ENCODE measurements at regions not wholly inside any gene's neighbourhood (a gene's known extent, or its start where the extent isn't known, plus 50 kb on each side); places are given as distances from the start of the nearest gene placed in this dataset.

DNA sequence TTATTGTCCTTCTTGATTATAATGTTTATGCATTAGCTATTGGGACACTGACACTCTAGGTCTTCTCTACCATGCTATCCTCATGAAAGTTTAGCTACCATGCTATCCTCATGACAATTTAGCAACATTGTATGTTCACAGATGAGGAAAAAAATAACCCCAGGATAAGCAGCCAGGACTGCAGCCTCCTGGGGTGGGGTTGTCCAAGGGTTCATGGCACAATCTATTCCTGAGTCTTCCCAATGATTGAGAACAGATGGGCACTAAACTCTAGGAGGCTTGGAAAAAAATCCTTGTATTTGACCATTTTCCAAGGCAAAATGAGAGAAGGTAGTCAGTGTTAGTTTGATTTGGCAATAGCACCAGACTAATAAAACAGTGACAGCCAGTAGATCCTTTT lies 619.8 kb upstream of the LCORL start:
- Histone ChIP-seq H3K4me1 (replicated peaks in 1 of 2) (no peaks in the 10 kb centered on the region), H3K27ac (no peak overlapping the region), H3K4me3 (no peak overlapping the region), H3K9me3 (replicated peaks in 1 of 3) (no peaks in the 10 kb centered on the region), H3K36me3 (replicated peaks in 1 of 2) (no peaks in the 10 kb centered on the region), H3K27me3 (no peaks in the 10 kb centered on the region)
- no peak for DNase-seq
- intact Hi-C loops (cut with DNase I): no loop called here
- TF ChIP-seq POLR2A (IDR thresholded peaks at IDR 0.05) (no peak), CTCF (IDR thresholded peaks at IDR 0.05) (no peak)

GRCh38 chr4:18638031-18638430 lies 616.5 kb upstream of the LCORL start:
- WGBS, 4 donors: 52 to 63% (median 58%) methylated on average over 4 of the region's 4 CpGs
- Histone ChIP-seq H3K4me3 (no peak overlapping the region), H3K27me3 (no peaks in the 10 kb centered on the region), H3K9me3 (replicated peaks in 1 of 3) (no peaks in the 10 kb centered on the region), H3K27ac (no peak overlapping the region), H3K4me1 (replicated peaks in 1 of 2) (no peaks in the 10 kb centered on the region), H3K36me3 (replicated peaks in 1 of 2) (no peaks in the 10 kb centered on the region)
- intact Hi-C loops (cut with DNase I): no loop called here
- DNase-seq: no peak
- TF ChIP-seq POLR2A (IDR thresholded peaks at IDR 0.05) (no peak), CTCF (IDR thresholded peaks at IDR 0.05) (no peak)

DNA sequence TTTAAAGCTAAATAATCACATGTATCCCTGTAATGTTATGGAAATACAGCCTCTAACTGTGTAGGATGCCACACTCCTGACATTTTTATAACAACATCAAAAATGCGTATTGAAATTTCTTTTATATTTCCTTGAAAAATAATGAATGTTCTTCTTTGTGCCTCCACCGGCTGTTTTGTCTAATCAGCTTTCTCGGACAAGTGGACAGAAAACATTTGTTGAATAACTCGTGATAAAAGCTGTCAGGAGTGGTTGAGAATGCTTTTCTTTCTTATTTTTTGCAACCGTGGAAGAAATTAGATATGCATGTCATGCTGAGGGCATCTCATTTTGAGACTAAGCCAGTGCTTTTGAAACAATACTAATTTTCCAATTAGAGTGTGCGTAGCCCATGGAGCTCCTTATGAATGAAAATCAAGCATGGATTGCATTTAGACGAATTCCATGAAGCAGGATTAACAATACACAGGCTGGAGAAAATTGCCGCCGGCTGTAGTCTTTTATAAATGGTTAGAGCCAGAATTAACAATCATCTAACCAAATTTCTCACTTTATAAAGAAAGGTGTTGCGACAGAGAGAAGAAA lies 614.5 kb upstream of the LCORL start:
- Histone ChIP-seq H3K27ac (no peak overlapping the region), H3K9me3 (replicated peaks in 1 of 3) (no peaks in the 10 kb centered on the region), H3K4me3 (no peak overlapping the region), H3K27me3 (no peaks in the 10 kb centered on the region), H3K4me1 (replicated peaks in 1 of 2) (no peaks in the 10 kb centered on the region), H3K36me3 (replicated peaks in 1 of 2) (no peaks in the 10 kb centered on the region)
- TF ChIP-seq POLR2A (IDR thresholded peaks at IDR 0.05): no peak
- no peak for TF ChIP-seq CTCF (IDR thresholded peaks at IDR 0.05)
- intact Hi-C loops (cut with DNase I): no loop called here
- 57 to 67% (median 59%) methylated on average over 10 of the region's 10 CpGs for WGBS, 4 donors
- no peak for DNase-seq

- no peak for DNase-seq
- WGBS, 4 donors: 40 to 54% (median 51%) methylated on average over 3 of the region's 3 CpGs
- TF ChIP-seq POLR2A (IDR thresholded peaks at IDR 0.05): no peak
- TF ChIP-seq CTCF (IDR thresholded peaks at IDR 0.05): no peak
- Histone ChIP-seq H3K9me3 (replicated peaks in 1 of 3) (no peaks in the 10 kb centered on the region), H3K4me3 (no peak overlapping the region), H3K4me1 (replicated peaks in 1 of 2) (no peaks in the 10 kb centered on the region), H3K36me3 (replicated peaks in 1 of 2) (no peaks in the 10 kb centered on the region), H3K27ac (no peak overlapping the region), H3K27me3 (no peaks in the 10 kb centered on the region)
- intact Hi-C loops (cut with DNase I): no loop called here
These were observed 614.0 kb upstream of the LCORL start for GRCh38 chr4:18635531-18635930.

All from adrenal gland (tissue), 9 donors.